SU-DHL-6 (cell line): ENCODE measurements at regions not wholly inside any gene's neighbourhood (a gene's known extent, or its start where the extent isn't known, plus 50 kb on each side); places are given as distances from the start of the nearest gene placed in this dataset.

ENCODE experiments used
- CTCF ChIP-seq: fragments of 200-600 bp; sonication (generic); IDR thresholded peaks from one replicate; pipeline ENCODE4 v1.5.1; 2017; ENCODE audit warnings: antibody characterized with exemption, mild to moderate bottlenecking, low read length, moderate library complexity; ENCODE audit not compliant: insufficient read depth, poor library complexity, severe bottlenecking
- EZH2phosphoT487 ChIP-seq: fragments of 200-600 bp; sonication (generic), shearing (Covaris generic); conservative IDR thresholded peaks from 2 replicates; pipeline ENCODE4 v1.6.1; 2018; ENCODE audit warnings: mild to moderate bottlenecking, antibody characterized with exemption, low read length, moderate library complexity, mixed read lengths

GRCh38 chr13:105389373-105389772 lies 1146.1 kb downstream of the EFNB2 start:
- TF ChIP-seq CTCF (no peak), EZH2phosphoT487 (no peak)
